Endothelial cell of umbilical vein (primary cell): ENCODE measurements at regions not wholly inside any gene's neighbourhood (a gene's known extent, or its start where the extent isn't known, plus 50 kb on each side); places are given as distances from the start of the nearest gene placed in this dataset.

Experiments
- BruUV-seq: library from RNA; stranded (reverse); fragments of 400-500 nt; replicated peaks from 2 replicates; lab custom pipeline; 2021; lab: Mats Ljungman, UMichigan
- CTCF ChIA-PET: fragments of 300-600, 350-600 bp; sonication (Branson Sonifier 250); formaldehyde crosslinking; loops from one replicate; lab custom pipeline; 2021; ENCODE audit warnings: antibody characterized with exemption, inconsistent platforms; lab: Charles Lee
- POLR2A ChIA-PET: fragments of 300-600, 350-600 bp; sonication (Branson Sonifier 250); formaldehyde crosslinking; loops from one replicate; lab custom pipeline; 2021; ENCODE audit warnings: antibody characterized with exemption, inconsistent platforms; lab: Charles Lee
- DNase-seq: peaks from one replicate; pipeline ENCODE4 v3.0.0-alpha.2; 2011; ENCODE audit warnings: low read depth, low spot score
- FAIRE-seq: peaks from 2 replicates; lab custom pipeline; 2011; peaks lifted over from hg19 to GRCh38; lab: Jason Lieb, UNC
- H2AFZ ChIP-seq: 2 replicates; pipeline ENCODE4 v1.6.0; 2012; ENCODE audit warnings: low read depth, low read length, control low read depth, inconsistent platforms
- H3K27ac ChIP-seq: 2 replicates; pipeline ENCODE4 v1.5.1; 2011; ENCODE audit warnings: low read depth, mild to moderate bottlenecking, control low read depth, low read length, moderate library complexity; ENCODE audit not compliant: insufficient read depth
- H3K27me3 ChIP-seq, 2 experiments: 2 replicates each; pipeline versions ENCODE4 v1.6.0 to v1.6.1; 2011; ENCODE audit warnings: low read length in 2 of 2, mixed read lengths in 1 of 2; ENCODE audit not compliant: control insufficient read depth in 2 of 2, insufficient read depth in 2 of 2
- H3K36me3 ChIP-seq, 2 experiments: 2 replicates in 1 of 2; 3 replicates in 1 of 2; pipeline ENCODE4 v1.5.1; 2011; ENCODE audit warnings: low read length in 2 of 2, mild to moderate bottlenecking in 1 of 2, moderate library complexity in 1 of 2; ENCODE audit not compliant: control insufficient read depth in 2 of 2, insufficient read depth in 2 of 2; ENCODE audit errors: extremely low read depth in 1 of 2
- H3K4me1 ChIP-seq: 3 replicates; pipeline ENCODE4 v1.5.1; 2011; ENCODE audit warnings: mild to moderate bottlenecking, low read length; ENCODE audit not compliant: control insufficient read depth, insufficient read depth; ENCODE audit errors: extremely low read depth
- H3K4me2 ChIP-seq: 2 replicates; pipeline ENCODE4 v1.6.1; 2011; ENCODE audit warnings: low read length, control low read depth, mixed read lengths; ENCODE audit not compliant: insufficient read depth
- H3K4me3 ChIP-seq, 3 experiments: fragments of 200-600 bp in 1 of 3; sonication (generic), shearing (Covaris generic) in 1 of 3; replicated peaks in 1 of 3; 2 replicates each; pipeline ENCODE4 v1.5.1; 2011 to 2016; ENCODE audit warnings: control low read depth in 3 of 3, low read length in 3 of 3, mild to moderate bottlenecking in 2 of 3, inconsistent platforms in 1 of 3, low read depth in 1 of 3, moderate library complexity in 1 of 3; ENCODE audit not compliant: insufficient read depth in 1 of 3
- H3K79me2 ChIP-seq: 2 replicates; pipeline ENCODE4 v1.6.0; 2012; ENCODE audit warnings: low read length, inconsistent platforms; ENCODE audit not compliant: control insufficient read depth, insufficient read depth
- H3K9ac ChIP-seq: replicated peaks from 2 replicates; pipeline ENCODE3; 2011; ENCODE audit warnings: low read length, control low read depth; ENCODE audit not compliant: insufficient read depth; ENCODE audit errors: extremely low read depth
- H3K9me1 ChIP-seq: replicated peaks from 3 replicates; pipeline ENCODE4 v1.6.0; 2011; ENCODE audit warnings: mild to moderate bottlenecking, low read length; ENCODE audit not compliant: control insufficient read depth, insufficient read depth; ENCODE audit errors: extremely low read depth
- H3K9me3 ChIP-seq: replicated peaks from 2 replicates; pipeline ENCODE4 v1.5.1; 2012; ENCODE audit warnings: low read length, inconsistent platforms; ENCODE audit not compliant: control insufficient read depth, insufficient read depth
- H4K20me1 ChIP-seq: replicated peaks from 2 replicates; pipeline ENCODE3; 2011; ENCODE audit warnings: mild to moderate bottlenecking, low read length; ENCODE audit not compliant: control insufficient read depth, insufficient read depth; ENCODE audit errors: extremely low read depth
- EZH2 ChIP-seq: IDR thresholded peaks from 2 replicates; pipeline ENCODE4 v1.6.1; 2012; ENCODE audit warnings: borderline replicate concordance, low read depth, mild to moderate bottlenecking, moderate library complexity, low read length, inconsistent platforms; ENCODE audit not compliant: severe bottlenecking
- FOS ChIP-seq: IDR thresholded peaks from 2 replicates; pipeline ENCODE4 v1.6.1; 2011; ENCODE audit warnings: mild to moderate bottlenecking, low read length, moderate library complexity, borderline replicate concordance; ENCODE audit not compliant: insufficient read depth
- GATA2 ChIP-seq: IDR thresholded peaks from 2 replicates; pipeline ENCODE4 v1.7.0; 2011; ENCODE audit warnings: low read depth, mild to moderate bottlenecking, moderate library complexity, mixed read lengths, low read length; ENCODE audit not compliant: insufficient read length, insufficient read depth
- JUN ChIP-seq: IDR thresholded peaks from 2 replicates; pipeline ENCODE4 v1.6.1; 2011; ENCODE audit warnings: borderline replicate concordance, low read depth; ENCODE audit not compliant: insufficient read length, insufficient read depth
- MYC ChIP-seq: IDR thresholded peaks from one replicate; pipeline ENCODE4 v1.6.1; 2011; ENCODE audit warnings: mild to moderate bottlenecking, low read depth, low read length
- POLR2A ChIP-seq: IDR thresholded peaks from 2 replicates; pipeline ENCODE4 v1.6.1; 2012; ENCODE audit warnings: low read depth, mild to moderate bottlenecking, control low read depth, low read length
- POLR2AphosphoS5 ChIP-seq: IDR thresholded peaks from 2 replicates; pipeline ENCODE4 v1.6.1; 2012; ENCODE audit warnings: low read depth, mild to moderate bottlenecking, control low read depth, low read length, moderate library complexity; ENCODE audit not compliant: insufficient read depth
- dilution Hi-C: fragments of 300-500 bp; cut with MboI; formaldehyde crosslinking; loops from one replicate; pipeline ENCODE4 v1.15.0; 2019; ENCODE audit warnings: low sequenced_read_pairs; ENCODE audit not compliant: extremely low pct_ligation_motif_present
- intact Hi-C: fragments of 100-400 bp; cut with micrococcal nuclease; formaldehyde crosslinking; loops from one replicate; pipeline ENCODE4 v1.10.0; 2022
- TF ChIP-seq, protein P1 (sequence below): IDR thresholded peaks from 2 replicates; pipeline ENCODE4 v1.6.1; 2011; ENCODE audit not compliant: insufficient read depth, insufficient read length
- TF ChIP-seq, protein P2 (sequence below), 2 donors: IDR thresholded peaks; 1 replicate in 1 of 2; 2 replicates in 1 of 2; pipeline ENCODE4 v1.5.1; 2011; ENCODE audit warnings: low read length in 2 of 2, mild to moderate bottlenecking in 2 of 2, moderate library complexity in 2 of 2, control low read depth in 1 of 2, inconsistent platforms in 1 of 2, low read depth in 1 of 2; ENCODE audit not compliant: insufficient read depth in 1 of 2; ENCODE audit errors: extremely low read depth in 1 of 2

DNA sequence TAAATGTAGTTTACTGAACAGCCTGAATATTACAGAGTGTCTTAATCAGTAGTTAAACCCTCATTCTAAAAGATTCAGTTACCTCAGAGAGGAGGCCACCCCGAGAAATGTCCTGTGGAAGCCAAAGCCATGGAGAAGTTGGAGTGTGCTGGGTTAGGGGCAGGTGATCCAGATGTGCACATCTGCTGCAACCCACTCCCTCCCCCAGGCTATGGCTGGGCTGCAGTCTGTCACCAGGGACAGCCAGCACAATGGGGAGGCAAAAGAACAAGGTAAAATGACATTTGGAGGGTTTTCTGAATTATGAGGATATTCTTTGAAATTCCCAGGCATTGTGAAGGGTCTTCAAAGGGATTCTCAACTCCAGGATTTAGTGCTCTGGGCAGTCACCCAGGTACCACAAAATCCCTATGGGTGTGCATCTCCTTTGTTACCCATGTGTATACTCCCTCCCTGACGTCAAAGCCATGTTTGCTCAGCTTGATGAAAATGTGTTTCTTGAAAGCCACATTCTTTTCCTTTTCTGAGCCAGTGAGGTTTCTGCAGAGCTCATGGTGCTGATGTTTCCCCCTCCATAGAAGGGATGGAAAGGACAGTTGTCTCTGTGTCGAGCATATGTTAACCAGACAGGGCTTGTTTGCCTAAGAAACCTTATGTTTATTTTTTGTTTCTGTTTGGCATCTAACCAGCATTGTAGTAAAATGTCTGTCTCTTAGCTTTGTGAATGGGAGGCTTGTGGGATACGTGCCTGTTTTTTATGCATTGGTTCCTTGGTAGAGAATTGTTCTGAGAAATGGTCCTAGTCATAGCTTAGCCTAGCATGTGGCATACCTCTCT, 212.3 kb upstream of the TBX18 start:
- Histone ChIP-seq H3K36me3 (no peaks in the 10 kb centered on the region), H2AFZ (no peak overlapping the region), H3K9me3 (no peaks in the 10 kb centered on the region), H3K27me3 (no peaks in the 10 kb centered on the region), H3K9ac (no peak overlapping the region), H3K4me3 (no peak overlapping the region), H3K79me2 (no peaks in the 10 kb centered on the region), H4K20me1 (no peaks in the 10 kb centered on the region), H3K4me2 (no peak overlapping the region), H3K4me1 (peaks cover 32% of the 10 kb centered on the region), H3K27ac (no peak overlapping the region), H3K9me1 (no peaks in the 10 kb centered on the region)
- TF ChIP-seq JUN (no peak), EZH2 (no peak), FOS (no peak), POLR2AphosphoS5 (no peak), MYC (no peak), POLR2A (no peak), GATA2 (no peak)
- TF ChIP-seq, protein P1, sequence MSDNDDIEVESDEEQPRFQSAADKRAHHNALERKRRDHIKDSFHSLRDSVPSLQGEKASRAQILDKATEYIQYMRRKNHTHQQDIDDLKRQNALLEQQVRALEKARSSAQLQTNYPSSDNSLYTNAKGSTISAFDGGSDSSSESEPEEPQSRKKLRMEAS: no peak
- TF ChIP-seq, protein P2, sequence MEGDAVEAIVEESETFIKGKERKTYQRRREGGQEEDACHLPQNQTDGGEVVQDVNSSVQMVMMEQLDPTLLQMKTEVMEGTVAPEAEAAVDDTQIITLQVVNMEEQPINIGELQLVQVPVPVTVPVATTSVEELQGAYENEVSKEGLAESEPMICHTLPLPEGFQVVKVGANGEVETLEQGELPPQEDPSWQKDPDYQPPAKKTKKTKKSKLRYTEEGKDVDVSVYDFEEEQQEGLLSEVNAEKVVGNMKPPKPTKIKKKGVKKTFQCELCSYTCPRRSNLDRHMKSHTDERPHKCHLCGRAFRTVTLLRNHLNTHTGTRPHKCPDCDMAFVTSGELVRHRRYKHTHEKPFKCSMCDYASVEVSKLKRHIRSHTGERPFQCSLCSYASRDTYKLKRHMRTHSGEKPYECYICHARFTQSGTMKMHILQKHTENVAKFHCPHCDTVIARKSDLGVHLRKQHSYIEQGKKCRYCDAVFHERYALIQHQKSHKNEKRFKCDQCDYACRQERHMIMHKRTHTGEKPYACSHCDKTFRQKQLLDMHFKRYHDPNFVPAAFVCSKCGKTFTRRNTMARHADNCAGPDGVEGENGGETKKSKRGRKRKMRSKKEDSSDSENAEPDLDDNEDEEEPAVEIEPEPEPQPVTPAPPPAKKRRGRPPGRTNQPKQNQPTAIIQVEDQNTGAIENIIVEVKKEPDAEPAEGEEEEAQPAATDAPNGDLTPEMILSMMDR (IDR thresholded peaks at IDR 0.05; ENCODE audit: extremely low read depth in 1 of 2, insufficient read depth in 1 of 2, low read depth in 1 of 2, low read length in 2 of 2): no peak
- intact Hi-C loops: loop anchor here (5.0 kb wide), 1 partner anchor 359 kb away; no protein-coding TSS in a partner anchor
- FAIRE-seq: no peak
- DNase-seq: peak; percentile 71
- dilution Hi-C loops: no loop called here
- POLR2A ChIA-PET: no interaction called here
- CTCF ChIA-PET: interaction anchor here (0.5 to 1.0 kb wide), 4 partner anchors 10 to 555 kb away, joined by 3 to 5 read pairs (median 3); no protein-coding TSS in a partner anchor
- no TSS peak for BruUV-seq
